ENCODE measurements at regions not wholly inside any gene's neighbourhood (a gene's known extent, or its start where the extent isn't known, plus 50 kb on each side); places are given as distances from the start of the nearest gene placed in this dataset.
A peak's percentile ranks its signal among the peaks of the same experiment; 100 is the strongest.

GRCh38 chr11:134557571-134558257, 145.7 kb upstream of the B3GAT1 start:
- Mint-ChIP-seq H3K36me3 (no peaks in the 10 kb centered on the region), H3K4me3 (no peak overlapping the region), H3K9me3 (no peaks in the 10 kb centered on the region), H3K27me3 (ENCODE audit: low read depth) (peaks cover 4% of the 10 kb centered on the region; the same call in 1 of the 2 replicates), H3K27ac (no peak overlapping the region), H3K4me1 (peaks cover 20% of the 10 kb centered on the region)
- ChIA-PET POLR2A (no interaction called here), CTCF (interaction anchor here (1.3 to 1.6 kb wide), 2 partner anchors 19 to 22 kb away, joined by 4 read pairs; no protein-coding TSS in a partner anchor)
- DNase-seq (ENCODE audit: low spot score) (no peak), ATAC-seq (no peak)
- peak; percentile 46; the same call in 1 of the 2 replicates for TF ChIP-seq ZNF423 (CRISPR knock-in tag; IDR thresholded peaks at IDR 0.05)
- no peak for TF ChIP-seq GTF2I (CRISPR knock-in tag; conservative IDR thresholded peaks at IDR 0.05)

DNA sequence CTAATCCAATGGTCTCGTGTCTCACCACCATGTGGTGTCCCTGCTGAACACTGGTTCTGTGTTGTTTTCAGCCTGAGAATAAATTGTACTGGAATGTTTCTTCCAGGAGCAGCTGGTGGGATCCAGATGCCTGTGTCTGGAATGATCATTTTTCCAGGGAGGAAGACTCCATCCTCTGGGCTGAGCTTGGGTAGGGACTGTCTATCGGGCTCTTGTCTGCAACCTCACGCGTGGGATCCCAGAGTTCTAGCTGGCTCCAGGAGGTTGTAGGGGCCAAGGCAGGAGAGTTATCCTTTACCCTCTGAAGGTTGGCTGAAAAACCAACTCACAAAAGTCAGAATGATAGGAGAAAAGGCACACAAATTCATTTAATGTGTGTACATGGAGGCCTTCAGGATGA, 144.1 kb upstream of the B3GAT1 start:
- no peaks in the 10 kb centered on the region for H3K9me3 Mint-ChIP-seq
- no peaks in the 10 kb centered on the region for H3K36me3 Mint-ChIP-seq
- no peak for DNase-seq (ENCODE audit: low spot score)
- no peak overlapping the region for H3K27ac Mint-ChIP-seq
- TF ChIP-seq OVOL2 (CRISPR knock-in tag; IDR thresholded peaks at IDR 0.05; ENCODE audit: borderline replicate concordance) (no peak), TEAD1 (CRISPR knock-in tag; IDR thresholded peaks at IDR 0.05) (no peak), SMAD4 (CRISPR knock-in tag; IDR thresholded peaks at IDR 0.05) (no peak), MYBL2 (CRISPR knock-in tag; IDR thresholded peaks at IDR 0.05) (no peak), CREB1 (CRISPR knock-in tag; IDR thresholded peaks at IDR 0.05) (no peak), CTCF (IDR thresholded peaks at IDR 0.05) (no peak), ZNF263 (CRISPR knock-in tag; IDR thresholded peaks at IDR 0.05; ENCODE audit: low read depth) (no peak), FOXJ3 (CRISPR knock-in tag; IDR thresholded peaks at IDR 0.05; ENCODE audit: borderline replicate concordance) (no peak), GTF2I (CRISPR knock-in tag; conservative IDR thresholded peaks at IDR 0.05) (no peak), SOX15 (CRISPR knock-in tag; IDR thresholded peaks at IDR 0.05) (no peak), ZNF423 (CRISPR knock-in tag; IDR thresholded peaks at IDR 0.05) (no peak), ATF3 (CRISPR knock-in tag; conservative IDR thresholded peaks at IDR 0.05) (no peak), USF2 (CRISPR knock-in tag; IDR thresholded peaks at IDR 0.05) (no peak), SMAD3 (CRISPR knock-in tag; IDR thresholded peaks at IDR 0.05; ENCODE audit: borderline replicate concordance) (no peak)
- TF ChIP-seq, protein P1, sequence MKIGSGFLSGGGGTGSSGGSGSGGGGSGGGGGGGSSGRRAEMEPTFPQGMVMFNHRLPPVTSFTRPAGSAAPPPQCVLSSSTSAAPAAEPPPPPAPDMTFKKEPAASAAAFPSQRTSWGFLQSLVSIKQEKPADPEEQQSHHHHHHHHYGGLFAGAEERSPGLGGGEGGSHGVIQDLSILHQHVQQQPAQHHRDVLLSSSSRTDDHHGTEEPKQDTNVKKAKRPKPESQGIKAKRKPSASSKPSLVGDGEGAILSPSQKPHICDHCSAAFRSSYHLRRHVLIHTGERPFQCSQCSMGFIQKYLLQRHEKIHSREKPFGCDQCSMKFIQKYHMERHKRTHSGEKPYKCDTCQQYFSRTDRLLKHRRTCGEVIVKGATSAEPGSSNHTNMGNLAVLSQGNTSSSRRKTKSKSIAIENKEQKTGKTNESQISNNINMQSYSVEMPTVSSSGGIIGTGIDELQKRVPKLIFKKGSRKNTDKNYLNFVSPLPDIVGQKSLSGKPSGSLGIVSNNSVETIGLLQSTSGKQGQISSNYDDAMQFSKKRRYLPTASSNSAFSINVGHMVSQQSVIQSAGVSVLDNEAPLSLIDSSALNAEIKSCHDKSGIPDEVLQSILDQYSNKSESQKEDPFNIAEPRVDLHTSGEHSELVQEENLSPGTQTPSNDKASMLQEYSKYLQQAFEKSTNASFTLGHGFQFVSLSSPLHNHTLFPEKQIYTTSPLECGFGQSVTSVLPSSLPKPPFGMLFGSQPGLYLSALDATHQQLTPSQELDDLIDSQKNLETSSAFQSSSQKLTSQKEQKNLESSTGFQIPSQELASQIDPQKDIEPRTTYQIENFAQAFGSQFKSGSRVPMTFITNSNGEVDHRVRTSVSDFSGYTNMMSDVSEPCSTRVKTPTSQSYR (CRISPR knock-in tag; IDR thresholded peaks at IDR 0.05) = no peak
- TF ChIP-seq, protein P2, sequence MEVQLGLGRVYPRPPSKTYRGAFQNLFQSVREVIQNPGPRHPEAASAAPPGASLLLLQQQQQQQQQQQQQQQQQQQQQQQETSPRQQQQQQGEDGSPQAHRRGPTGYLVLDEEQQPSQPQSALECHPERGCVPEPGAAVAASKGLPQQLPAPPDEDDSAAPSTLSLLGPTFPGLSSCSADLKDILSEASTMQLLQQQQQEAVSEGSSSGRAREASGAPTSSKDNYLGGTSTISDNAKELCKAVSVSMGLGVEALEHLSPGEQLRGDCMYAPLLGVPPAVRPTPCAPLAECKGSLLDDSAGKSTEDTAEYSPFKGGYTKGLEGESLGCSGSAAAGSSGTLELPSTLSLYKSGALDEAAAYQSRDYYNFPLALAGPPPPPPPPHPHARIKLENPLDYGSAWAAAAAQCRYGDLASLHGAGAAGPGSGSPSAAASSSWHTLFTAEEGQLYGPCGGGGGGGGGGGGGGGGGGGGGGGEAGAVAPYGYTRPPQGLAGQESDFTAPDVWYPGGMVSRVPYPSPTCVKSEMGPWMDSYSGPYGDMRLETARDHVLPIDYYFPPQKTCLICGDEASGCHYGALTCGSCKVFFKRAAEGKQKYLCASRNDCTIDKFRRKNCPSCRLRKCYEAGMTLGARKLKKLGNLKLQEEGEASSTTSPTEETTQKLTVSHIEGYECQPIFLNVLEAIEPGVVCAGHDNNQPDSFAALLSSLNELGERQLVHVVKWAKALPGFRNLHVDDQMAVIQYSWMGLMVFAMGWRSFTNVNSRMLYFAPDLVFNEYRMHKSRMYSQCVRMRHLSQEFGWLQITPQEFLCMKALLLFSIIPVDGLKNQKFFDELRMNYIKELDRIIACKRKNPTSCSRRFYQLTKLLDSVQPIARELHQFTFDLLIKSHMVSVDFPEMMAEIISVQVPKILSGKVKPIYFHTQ (CRISPR knock-in tag; IDR thresholded peaks at IDR 0.05) = no peak
- TF ChIP-seq, protein P3, sequence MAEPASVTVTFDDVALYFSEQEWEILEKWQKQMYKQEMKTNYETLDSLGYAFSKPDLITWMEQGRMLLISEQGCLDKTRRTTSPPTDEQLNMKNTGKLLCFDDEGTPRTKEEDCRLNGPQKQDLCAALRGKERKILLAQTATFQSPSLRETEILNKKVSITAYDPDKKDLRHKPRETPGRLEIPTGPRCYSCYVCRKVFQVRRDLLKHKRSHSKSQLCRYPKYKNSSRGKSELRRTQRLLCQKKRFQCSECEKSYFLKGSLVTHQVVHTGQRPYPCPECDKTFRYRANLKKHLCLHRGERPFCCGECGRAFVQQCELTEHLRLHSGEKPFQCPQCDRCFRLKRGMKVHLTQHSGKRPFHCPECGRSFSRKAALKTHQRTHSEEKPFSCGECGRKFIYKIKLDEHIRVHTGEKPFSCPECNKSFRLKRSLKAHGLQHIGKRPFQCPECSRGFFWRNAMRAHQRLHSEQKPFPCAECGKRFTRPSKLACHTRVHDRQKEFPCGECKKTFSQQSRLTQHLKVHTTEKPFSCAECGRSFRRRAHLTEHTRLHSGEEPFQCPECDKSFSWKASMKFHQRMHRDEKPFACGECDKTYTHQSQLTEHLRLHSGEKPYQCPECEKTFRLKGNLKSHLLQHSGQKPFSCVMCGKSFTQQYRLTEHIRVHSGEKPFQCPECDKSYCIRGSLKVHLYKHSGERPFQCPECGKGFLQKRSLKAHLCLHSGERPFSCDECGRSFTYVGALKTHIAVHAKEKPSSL (CRISPR knock-in tag; conservative IDR thresholded peaks at IDR 0.05) = no peak
- TF ChIP-seq, protein P4, sequence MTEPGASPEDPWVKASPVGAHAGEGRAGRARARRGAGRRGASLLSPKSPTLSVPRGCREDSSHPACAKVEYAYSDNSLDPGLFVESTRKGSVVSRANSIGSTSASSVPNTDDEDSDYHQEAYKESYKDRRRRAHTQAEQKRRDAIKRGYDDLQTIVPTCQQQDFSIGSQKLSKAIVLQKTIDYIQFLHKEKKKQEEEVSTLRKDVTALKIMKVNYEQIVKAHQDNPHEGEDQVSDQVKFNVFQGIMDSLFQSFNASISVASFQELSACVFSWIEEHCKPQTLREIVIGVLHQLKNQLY (CRISPR knock-in tag; IDR thresholded peaks at IDR 0.05) = no peak
- TF ChIP-seq, protein P5, sequence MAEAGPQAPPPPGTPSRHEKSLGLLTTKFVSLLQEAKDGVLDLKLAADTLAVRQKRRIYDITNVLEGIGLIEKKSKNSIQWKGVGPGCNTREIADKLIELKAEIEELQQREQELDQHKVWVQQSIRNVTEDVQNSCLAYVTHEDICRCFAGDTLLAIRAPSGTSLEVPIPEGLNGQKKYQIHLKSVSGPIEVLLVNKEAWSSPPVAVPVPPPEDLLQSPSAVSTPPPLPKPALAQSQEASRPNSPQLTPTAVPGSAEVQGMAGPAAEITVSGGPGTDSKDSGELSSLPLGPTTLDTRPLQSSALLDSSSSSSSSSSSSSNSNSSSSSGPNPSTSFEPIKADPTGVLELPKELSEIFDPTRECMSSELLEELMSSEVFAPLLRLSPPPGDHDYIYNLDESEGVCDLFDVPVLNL (CRISPR knock-in tag; IDR thresholded peaks at IDR 0.05; ENCODE audit: borderline replicate concordance, low read depth) = no peak
- ATAC-seq = no peak
- ChIA-PET CTCF (interaction anchor here (1.6 kb wide), 1 partner anchor 23 kb away, joined by 4 read pairs; no protein-coding TSS in a partner anchor), POLR2A (no interaction called here)
- peaks cover 4% of the 10 kb centered on the region; the same call in 1 of the 2 replicates for H3K27me3 Mint-ChIP-seq (ENCODE audit: low read depth)
- H3K4me1 Mint-ChIP-seq = peaks cover 14% of the 10 kb centered on the region
- H3K4me3 Mint-ChIP-seq = no peak overlapping the region

All from WTC11 (cell line).